IPS-15b (cell line): ENCODE measurements at regions not wholly inside any gene's neighbourhood (a gene's known extent, or its start where the extent isn't known, plus 50 kb on each side); places are given as distances from the start of the nearest gene placed in this dataset.
A peak's percentile ranks its signal among the peaks of the same experiment; 100 is the strongest.

Experiments
- H3K27me3 ChIP-seq: one replicate; pipeline ENCODE4 v1.6.1; 2013; ENCODE audit warnings: low read length; ENCODE audit not compliant: control insufficient read depth, insufficient read depth
- H3K36me3 ChIP-seq: one replicate; pipeline ENCODE4 v1.6.1; 2013; ENCODE audit warnings: low read length; ENCODE audit not compliant: control insufficient read depth, insufficient read depth
- H3K4me1 ChIP-seq: one replicate; pipeline ENCODE4 v1.6.1; 2013; ENCODE audit warnings: mild to moderate bottlenecking, low read length; ENCODE audit not compliant: control insufficient read depth, insufficient read depth
- H3K4me3 ChIP-seq: one replicate; pipeline ENCODE4 v1.5.1; 2013; ENCODE audit warnings: low read depth, low read length
- H3K9ac ChIP-seq: one replicate; pipeline ENCODE4 v1.6.1; 2013; ENCODE audit warnings: low read depth, mild to moderate bottlenecking, low read length
- H3K9me3 ChIP-seq: one replicate; pipeline ENCODE4 v1.6.1; 2013; ENCODE audit warnings: mild to moderate bottlenecking, low read length; ENCODE audit not compliant: control insufficient read depth, insufficient read depth

DNA sequence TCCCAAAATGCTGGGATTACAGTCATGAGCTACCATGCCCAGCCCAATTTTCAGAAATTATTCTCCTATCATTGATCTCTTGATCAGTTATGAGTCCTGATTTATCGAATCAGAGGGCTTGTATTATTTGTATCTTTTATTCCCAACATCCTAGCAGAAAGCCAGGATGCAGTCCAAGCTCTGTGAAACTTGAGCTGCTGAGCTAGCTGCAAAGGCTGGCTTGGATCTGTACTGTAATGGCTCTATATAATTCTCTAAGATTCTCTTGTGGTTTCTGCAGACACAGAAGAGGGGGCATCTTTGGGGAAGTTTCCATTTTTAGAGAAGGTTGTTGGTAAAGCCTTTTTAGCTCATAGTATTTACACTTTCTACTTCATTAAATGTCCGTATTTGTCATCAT is 227.1 kb downstream of the MAP2K4 start:
- H3K36me3 ChIP-seq, result no peaks in the 10 kb centered on the region
- H3K9me3 ChIP-seq, result no peaks in the 10 kb centered on the region
- no peaks in the 10 kb centered on the region for H3K4me1 ChIP-seq
- H3K4me3 ChIP-seq, result no peak overlapping the region
- H3K27me3 ChIP-seq, result no peaks in the 10 kb centered on the region
- H3K9ac ChIP-seq, result no peak overlapping the region

DNA sequence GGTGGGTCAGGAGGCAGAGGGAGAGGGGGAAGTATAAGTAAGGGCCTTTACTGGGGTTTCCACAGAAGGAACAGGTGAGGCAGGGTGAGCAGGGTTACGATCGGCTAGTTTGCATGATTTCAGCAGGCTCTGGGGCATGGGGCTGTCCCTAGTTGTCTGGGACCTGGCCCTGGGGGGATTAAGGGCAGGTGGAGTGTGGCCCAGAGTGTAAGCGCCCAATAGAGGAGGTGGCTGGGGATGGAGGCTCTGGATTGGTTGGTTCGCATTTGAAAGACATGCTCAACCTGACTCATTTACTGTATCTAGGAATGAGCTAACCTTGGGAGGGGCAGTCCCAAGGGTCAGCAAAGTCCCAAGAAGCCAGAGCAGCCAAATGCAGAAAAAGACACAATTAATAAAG is 230.3 kb downstream of the MAP2K4 start:
- H3K36me3 ChIP-seq, result no peaks in the 10 kb centered on the region
- no peak overlapping the region for H3K4me3 ChIP-seq
- H3K9me3 ChIP-seq, result no peaks in the 10 kb centered on the region
- H3K27me3 ChIP-seq, result no peaks in the 10 kb centered on the region
- H3K9ac ChIP-seq, result no peak overlapping the region
- no peaks in the 10 kb centered on the region for H3K4me1 ChIP-seq

DNA sequence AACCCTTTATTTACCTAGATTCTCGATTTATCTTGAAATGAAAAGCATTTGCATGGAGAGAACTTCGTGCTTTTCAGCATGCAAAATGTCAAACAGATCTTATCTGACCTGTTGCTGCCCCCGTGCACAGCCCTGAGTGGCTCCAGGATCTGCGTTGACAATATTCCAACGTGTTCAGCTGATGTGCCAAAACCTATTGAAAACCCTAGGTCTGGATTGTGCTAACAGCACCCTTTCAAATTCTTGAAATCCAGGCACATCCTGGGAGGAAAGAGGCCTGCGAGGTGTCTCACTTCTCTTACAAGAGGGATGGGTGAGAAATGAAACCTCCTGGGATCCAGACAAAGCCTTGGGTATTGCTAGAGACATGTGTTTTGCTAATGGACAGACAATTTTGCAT is 231.8 kb downstream of the MAP2K4 start:
- Histone ChIP-seq H3K4me1 (no peaks in the 10 kb centered on the region), H3K36me3 (no peaks in the 10 kb centered on the region), H3K27me3 (no peaks in the 10 kb centered on the region), H3K9me3 (no peaks in the 10 kb centered on the region), H3K9ac (peak overlapping the region; percentile 32), H3K4me3 (no peak overlapping the region)

DNA sequence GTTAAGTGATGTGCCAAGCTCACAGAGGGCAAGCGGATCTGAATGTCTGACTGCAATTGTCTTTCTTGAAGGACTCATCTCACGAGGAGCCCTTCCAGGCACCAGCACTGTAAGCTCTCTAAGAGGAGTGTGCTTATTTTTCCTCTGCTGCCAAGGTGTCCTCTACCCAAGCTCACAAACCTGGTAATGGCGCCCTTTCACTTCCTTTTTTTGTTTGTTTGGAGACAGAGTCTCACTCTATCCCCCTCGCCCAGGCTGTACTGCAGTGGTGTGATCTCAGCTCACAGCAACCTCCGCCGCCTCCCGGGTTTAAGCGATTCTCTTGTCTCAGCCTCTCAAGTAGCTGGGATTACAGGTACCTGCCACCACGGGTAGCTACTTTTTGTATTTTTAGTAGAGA is 233.8 kb downstream of the MAP2K4 start:
- Histone ChIP-seq H3K36me3 (no peaks in the 10 kb centered on the region), H3K4me3 (no peak overlapping the region), H3K27me3 (no peaks in the 10 kb centered on the region), H3K9me3 (no peaks in the 10 kb centered on the region), H3K4me1 (no peaks in the 10 kb centered on the region), H3K9ac (no peak overlapping the region)

DNA sequence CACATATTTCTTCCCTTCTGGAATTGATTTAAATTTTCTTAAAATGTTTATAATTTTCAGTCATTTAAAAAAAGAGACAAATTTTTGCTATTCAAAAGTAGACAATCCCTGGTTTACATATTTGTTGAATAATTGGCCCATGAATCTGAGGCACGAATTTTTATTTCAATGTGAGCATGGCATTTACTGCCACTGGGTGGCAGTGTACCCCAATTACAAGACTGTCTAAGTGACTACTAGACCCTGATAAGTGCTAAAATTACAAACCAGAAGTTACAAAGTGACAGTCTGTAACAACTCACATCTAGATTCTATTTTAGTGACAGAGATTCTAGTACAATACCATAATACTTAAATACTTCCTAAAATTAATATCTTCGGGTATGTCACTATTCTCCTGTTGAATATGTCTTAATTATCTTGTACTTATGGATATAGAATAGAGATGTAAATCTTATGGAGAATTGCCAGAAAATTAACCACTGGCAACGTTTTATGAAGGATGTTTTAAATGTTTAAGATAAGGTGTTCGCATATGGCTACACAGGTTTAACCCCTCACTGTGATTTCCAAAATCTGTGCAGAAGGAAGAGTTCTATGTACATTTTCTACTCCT is 235.8 kb downstream of the MAP2K4 start:
- Histone ChIP-seq H3K4me1 (no peaks in the 10 kb centered on the region), H3K36me3 (no peaks in the 10 kb centered on the region), H3K27me3 (no peaks in the 10 kb centered on the region), H3K9me3 (no peaks in the 10 kb centered on the region), H3K9ac (no peak overlapping the region), H3K4me3 (no peak overlapping the region)

DNA sequence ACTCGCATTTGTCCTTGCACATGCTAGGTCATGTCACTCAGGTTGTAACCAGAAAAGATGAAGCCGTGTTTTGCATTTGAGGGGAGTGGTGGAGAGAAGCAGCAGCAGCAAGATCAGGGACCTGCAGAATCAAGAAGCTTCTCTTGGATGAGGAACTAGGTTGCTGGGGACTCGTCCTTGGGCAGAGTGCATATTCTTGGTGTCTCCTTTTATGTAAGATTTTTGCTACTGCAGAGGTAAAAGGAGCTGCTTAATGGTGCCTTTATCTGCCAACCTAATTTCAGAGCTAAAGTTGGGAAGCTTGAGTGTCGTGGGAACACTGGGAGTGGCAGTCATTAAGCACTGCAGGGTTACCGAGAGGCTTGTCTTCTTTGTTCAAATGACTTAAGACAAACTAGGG is 236.5 kb downstream of the MAP2K4 start:
- no peaks in the 10 kb centered on the region for H3K36me3 ChIP-seq
- H3K9ac ChIP-seq, result no peak overlapping the region
- no peaks in the 10 kb centered on the region for H3K27me3 ChIP-seq
- H3K9me3 ChIP-seq, result no peaks in the 10 kb centered on the region
- H3K4me1 ChIP-seq, result no peaks in the 10 kb centered on the region
- H3K4me3 ChIP-seq, result no peak overlapping the region

DNA sequence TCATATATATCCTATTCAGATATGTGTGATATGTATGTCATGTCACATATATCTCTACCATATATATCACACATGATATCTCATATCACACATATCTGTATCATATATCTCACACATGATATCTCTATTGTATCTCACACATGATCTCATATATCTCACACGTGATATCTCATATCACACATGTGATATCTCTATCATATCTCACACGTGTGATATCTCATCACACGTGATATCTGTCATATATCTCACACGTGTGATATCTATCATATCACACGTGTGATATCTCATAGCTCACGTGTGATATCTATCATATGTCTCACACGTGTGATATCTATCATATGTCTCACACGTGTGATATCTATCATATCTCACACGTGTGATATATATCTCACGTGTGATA is 240.7 kb downstream of the MAP2K4 start:
- no peaks in the 10 kb centered on the region for H3K4me1 ChIP-seq
- H3K27me3 ChIP-seq, result no peaks in the 10 kb centered on the region
- H3K9ac ChIP-seq, result no peak overlapping the region
- H3K4me3 ChIP-seq, result no peak overlapping the region
- no peaks in the 10 kb centered on the region for H3K9me3 ChIP-seq
- H3K36me3 ChIP-seq, result no peaks in the 10 kb centered on the region

DNA sequence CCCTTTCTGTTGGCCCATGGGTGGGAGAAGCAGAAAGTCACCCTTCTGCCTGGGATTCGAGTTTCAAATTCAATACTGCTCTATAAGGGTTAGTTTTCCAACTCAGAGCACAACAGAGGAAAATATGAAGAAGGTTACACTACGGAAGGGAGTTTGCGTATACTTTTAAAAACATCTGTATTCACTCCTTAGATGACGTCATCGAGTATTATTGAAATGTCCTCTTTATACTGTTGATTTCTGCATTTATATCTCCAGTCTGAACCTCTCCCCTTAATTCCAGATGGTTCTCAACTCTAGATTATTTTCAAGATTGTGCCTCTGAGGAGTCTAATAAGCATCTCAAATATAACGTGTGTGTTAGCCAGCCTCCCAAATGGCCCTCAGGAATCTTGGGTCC is 249.1 kb downstream of the MAP2K4 start:
- H3K4me1 ChIP-seq, result no peaks in the 10 kb centered on the region
- H3K9ac ChIP-seq, result no peak overlapping the region
- no peak overlapping the region for H3K4me3 ChIP-seq
- no peaks in the 10 kb centered on the region for H3K36me3 ChIP-seq
- H3K9me3 ChIP-seq, result no peaks in the 10 kb centered on the region
- H3K27me3 ChIP-seq, result no peaks in the 10 kb centered on the region

DNA sequence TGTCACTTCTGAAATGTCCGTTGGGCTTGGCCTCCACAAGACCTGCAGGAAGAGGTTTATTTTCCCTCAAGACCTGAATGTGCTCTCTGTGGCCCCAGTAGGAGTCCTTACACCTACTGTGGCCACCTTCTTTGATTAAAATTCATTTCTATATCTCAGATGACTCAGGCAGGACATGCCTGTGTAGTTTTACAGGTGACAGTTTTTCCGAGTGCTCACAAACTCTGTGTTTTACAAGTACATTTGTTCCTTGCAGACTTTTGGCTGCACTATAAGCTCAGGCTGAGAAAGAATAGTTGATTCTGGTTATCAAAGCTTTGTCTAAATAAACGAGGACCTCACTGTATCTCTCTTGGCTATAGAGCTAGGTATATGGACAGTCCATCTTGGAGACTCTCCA is 257.1 kb downstream of the MAP2K4 start:
- Histone ChIP-seq H3K36me3 (no peaks in the 10 kb centered on the region), H3K4me3 (no peak overlapping the region), H3K4me1 (no peaks in the 10 kb centered on the region), H3K9ac (no peak overlapping the region), H3K27me3 (no peaks in the 10 kb centered on the region), H3K9me3 (no peaks in the 10 kb centered on the region)

DNA sequence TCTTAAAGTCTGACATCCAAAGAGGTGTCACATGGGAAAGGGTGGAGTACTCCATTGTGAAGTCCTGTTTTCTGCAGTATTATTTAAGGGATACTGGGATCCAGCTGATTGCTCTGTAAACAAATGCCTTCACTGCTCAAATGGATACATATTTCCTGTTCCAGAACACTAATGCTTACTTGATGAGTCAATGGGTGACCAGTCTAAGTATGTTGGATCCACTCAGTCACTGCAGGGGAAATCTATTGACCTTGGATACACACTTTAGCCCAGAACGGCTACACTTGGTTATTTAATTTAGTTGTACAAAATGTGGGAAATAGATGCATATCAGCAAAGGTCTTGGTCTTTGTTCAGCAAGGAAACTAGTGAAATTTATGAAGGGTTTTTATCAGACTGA is 261.4 kb downstream of the MAP2K4 start:
- Histone ChIP-seq H3K9ac (no peak overlapping the region), H3K4me1 (no peaks in the 10 kb centered on the region), H3K36me3 (no peaks in the 10 kb centered on the region), H3K27me3 (no peaks in the 10 kb centered on the region), H3K9me3 (no peaks in the 10 kb centered on the region), H3K4me3 (no peak overlapping the region)

DNA sequence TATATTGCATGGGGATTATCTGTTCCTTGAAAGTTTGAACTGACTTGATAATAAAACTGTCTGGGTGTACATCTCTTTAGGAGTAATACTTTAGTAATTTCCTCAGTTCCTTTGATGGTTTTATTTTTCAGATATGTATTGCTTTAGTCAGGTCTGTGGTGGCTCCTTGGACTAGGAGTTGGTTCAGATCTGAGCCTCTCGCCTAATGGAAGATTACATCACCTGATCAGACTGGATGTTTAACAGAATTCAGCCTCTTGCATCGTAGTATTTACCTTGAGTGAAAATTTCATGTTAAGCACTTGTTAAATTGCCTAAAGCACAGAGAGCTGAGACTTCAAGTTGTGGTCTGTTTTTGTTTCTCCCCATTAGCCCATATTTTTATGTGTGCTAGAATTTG is 267.3 kb downstream of the MAP2K4 start:
- H3K9me3 ChIP-seq, result no peaks in the 10 kb centered on the region
- H3K4me3 ChIP-seq, result no peak overlapping the region
- H3K9ac ChIP-seq, result no peak overlapping the region
- H3K4me1 ChIP-seq, result no peaks in the 10 kb centered on the region
- no peaks in the 10 kb centered on the region for H3K27me3 ChIP-seq
- no peaks in the 10 kb centered on the region for H3K36me3 ChIP-seq

DNA sequence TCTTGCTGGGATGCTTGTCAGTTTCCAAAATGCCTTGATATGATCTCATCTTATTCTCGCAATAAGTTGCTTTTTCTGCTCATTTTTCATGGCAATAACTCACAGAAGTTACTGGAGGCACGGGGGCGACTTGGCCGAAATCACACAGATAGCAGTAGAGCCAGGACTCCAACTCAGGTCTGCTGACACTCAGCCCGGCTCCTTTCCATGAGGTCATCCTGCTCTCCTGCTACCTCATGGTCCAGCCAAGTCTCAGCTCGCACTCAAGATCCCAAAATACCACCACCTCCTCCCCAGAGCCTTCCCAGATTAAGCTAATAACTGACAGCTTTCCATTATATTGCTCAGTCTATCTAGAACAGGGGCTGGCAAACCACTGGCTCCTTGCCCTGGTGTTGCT is 269.5 kb downstream of the MAP2K4 start:
- H3K4me3 ChIP-seq, result no peak overlapping the region
- H3K9me3 ChIP-seq, result no peaks in the 10 kb centered on the region
- H3K9ac ChIP-seq, result no peak overlapping the region
- H3K36me3 ChIP-seq, result no peaks in the 10 kb centered on the region
- H3K4me1 ChIP-seq, result no peaks in the 10 kb centered on the region
- no peaks in the 10 kb centered on the region for H3K27me3 ChIP-seq
